WTC11 (cell line): ENCODE measurements at regions not wholly inside any gene's neighbourhood (a gene's known extent, or its start where the extent isn't known, plus 50 kb on each side); places are given as distances from the start of the nearest gene placed in this dataset.

ENCODE experiments used
- ATAC-seq: fragments of 200-7000 bp; cut with Tn5 transposase; 2 replicates; pipeline ENCODE4 v1.10.0; 2021; ENCODE audit warnings: mild to moderate bottlenecking, moderate library complexity
- CTCF ChIA-PET: fragments of 300-600 bp; sonication (Branson Sonifier 250); formaldehyde crosslinking; loops from one replicate; lab custom pipeline; 2021; ENCODE audit warnings: antibody characterized with exemption; lab: Charles Lee
- POLR2A ChIA-PET: fragments of 350-600 bp; sonication (Branson Sonifier 250); formaldehyde crosslinking; loops from one replicate; lab custom pipeline; 2021; ENCODE audit warnings: antibody characterized with exemption; lab: Charles Lee
- DNase-seq: peaks from one replicate; pipeline ENCODE4 v3.0.0; 2021; ENCODE audit warnings: low spot score
- H3K27ac Mint-ChIP-seq: 2 replicates; pipeline ENCODE4 v1.8.0; 2021; ENCODE audit warnings: mixed read lengths
- H3K27me3 Mint-ChIP-seq: 2 replicates; pipeline ENCODE4 v1.8.0; 2021; ENCODE audit warnings: low read depth, mild to moderate bottlenecking, moderate library complexity, mixed read lengths
- H3K36me3 Mint-ChIP-seq: 2 replicates; pipeline ENCODE4 v1.8.0; 2021; ENCODE audit warnings: mixed read lengths
- H3K4me1 Mint-ChIP-seq: 2 replicates; pipeline ENCODE4 v1.8.0; 2022; ENCODE audit warnings: mixed read lengths
- H3K4me3 Mint-ChIP-seq: 2 replicates; pipeline ENCODE4 v1.8.0; 2021; ENCODE audit warnings: mild to moderate bottlenecking, moderate library complexity, mixed read lengths
- H3K9me3 Mint-ChIP-seq: 2 replicates; pipeline ENCODE4 v1.8.0; 2021; ENCODE audit warnings: mixed read lengths
- AR ChIP-seq: fragments of 250-450 bp; sonication (Bioruptor Pico); IDR thresholded peaks from 2 replicates; pipeline ENCODE4 v1.9.0; 2021; ENCODE audit warnings: mild to moderate bottlenecking
- CREB1 ChIP-seq: sonication (generic); formaldehyde crosslinking; IDR thresholded peaks from 2 replicates; pipeline ENCODE4 v1.8.0; 2023; ENCODE audit warnings: mild to moderate bottlenecking, missing genetic modification reagents
- E2F4 ChIP-seq: sonication (generic); formaldehyde crosslinking; IDR thresholded peaks from 2 replicates; pipeline ENCODE4 v1.8.1; 2022; ENCODE audit warnings: low read depth, mild to moderate bottlenecking, moderate library complexity, missing genetic modification reagents, borderline replicate concordance
- ELF4 ChIP-seq: sonication (generic); formaldehyde crosslinking; IDR thresholded peaks from 2 replicates; pipeline ENCODE4 v1.8.1; 2022; ENCODE audit warnings: low read depth, mild to moderate bottlenecking, moderate library complexity, missing genetic modification reagents
- ERG ChIP-seq: fragments of 250-450 bp; sonication (Bioruptor Pico); IDR thresholded peaks from 2 replicates; pipeline ENCODE4 v1.8.0; 2021; ENCODE audit warnings: mild to moderate bottlenecking
- ESRRA ChIP-seq: sonication (generic); formaldehyde crosslinking; IDR thresholded peaks from 2 replicates; pipeline ENCODE4 v1.8.1; 2022; ENCODE audit warnings: mild to moderate bottlenecking, missing genetic modification reagents, borderline replicate concordance
- FOXK1 ChIP-seq: sonication (generic); formaldehyde crosslinking; IDR thresholded peaks from 2 replicates; pipeline ENCODE4 v1.8.0; 2022; ENCODE audit warnings: mild to moderate bottlenecking, moderate library complexity, missing genetic modification reagents
- FOXP1 ChIP-seq: sonication (generic); formaldehyde crosslinking; IDR thresholded peaks from 2 replicates; pipeline ENCODE4 v1.8.0; 2022; ENCODE audit warnings: missing genetic modification reagents, mild to moderate bottlenecking, moderate library complexity, borderline replicate concordance
- IRF2 ChIP-seq: sonication (generic); formaldehyde crosslinking; IDR thresholded peaks from 2 replicates; pipeline ENCODE4 v1.8.0; 2022; ENCODE audit warnings: low read depth, missing genetic modification reagents, borderline replicate concordance
- MYBL2 ChIP-seq: sonication (generic); formaldehyde crosslinking; IDR thresholded peaks from 2 replicates; pipeline ENCODE4 v1.8.1; 2023; ENCODE audit warnings: mild to moderate bottlenecking, moderate library complexity, missing genetic modification reagents
- OVOL2 ChIP-seq: fragments of 250-450 bp; sonication (Bioruptor Pico); IDR thresholded peaks from 2 replicates; pipeline ENCODE4 v1.9.0; 2021; ENCODE audit warnings: mild to moderate bottlenecking, borderline replicate concordance
- SMAD4 ChIP-seq: sonication (generic); formaldehyde crosslinking; IDR thresholded peaks from 2 replicates; pipeline ENCODE4 v1.8.0; 2022; ENCODE audit warnings: mild to moderate bottlenecking, missing genetic modification reagents
- SP1 ChIP-seq: sonication (generic); formaldehyde crosslinking; conservative IDR thresholded peaks from 2 replicates; pipeline ENCODE4 v1.8.1; 2022; ENCODE audit warnings: missing genetic modification reagents
- STAT6 ChIP-seq: sonication (generic); formaldehyde crosslinking; conservative IDR thresholded peaks from 2 replicates; pipeline ENCODE4 v1.8.1; 2023; ENCODE audit warnings: mild to moderate bottlenecking, low read depth, missing genetic modification reagents, moderate library complexity
- TCF7 ChIP-seq: sonication (generic); formaldehyde crosslinking; IDR thresholded peaks from 2 replicates; pipeline ENCODE4 v1.8.0; 2022; ENCODE audit warnings: mild to moderate bottlenecking, low read depth, missing genetic modification reagents, moderate library complexity
- TEAD1 ChIP-seq: sonication (generic); formaldehyde crosslinking; IDR thresholded peaks from 2 replicates; pipeline ENCODE4 v1.8.0; 2022; ENCODE audit warnings: mild to moderate bottlenecking, missing genetic modification reagents
- ZNF138 ChIP-seq: sonication (generic); formaldehyde crosslinking; conservative IDR thresholded peaks from 2 replicates; pipeline ENCODE4 v1.8.1; 2022; ENCODE audit warnings: mild to moderate bottlenecking, moderate library complexity, missing genetic modification reagents
- ZNF219 ChIP-seq: sonication (generic); formaldehyde crosslinking; IDR thresholded peaks from 2 replicates; pipeline ENCODE4 v1.8.0; 2023; ENCODE audit warnings: missing genetic modification reagents, mild to moderate bottlenecking, borderline replicate concordance
- ZNF263 ChIP-seq: sonication (generic); formaldehyde crosslinking; IDR thresholded peaks from 2 replicates; pipeline ENCODE4 v1.8.1; 2022; ENCODE audit warnings: low read depth, mild to moderate bottlenecking, moderate library complexity, missing genetic modification reagents
- ZNF317 ChIP-seq: sonication (generic); formaldehyde crosslinking; IDR thresholded peaks from 2 replicates; pipeline ENCODE4 v1.8.1; 2023; ENCODE audit warnings: low read depth, mild to moderate bottlenecking, moderate library complexity, missing genetic modification reagents, borderline replicate concordance
- ZNF416 ChIP-seq: fragments of 250-450 bp; sonication (Bioruptor Pico); IDR thresholded peaks from 2 replicates; pipeline ENCODE4 v1.9.0; 2021; ENCODE audit warnings: mild to moderate bottlenecking, inconsistent platforms
- ZNF512 ChIP-seq: sonication (generic); formaldehyde crosslinking; IDR thresholded peaks from 2 replicates; pipeline ENCODE4 v1.8.1; 2022; ENCODE audit warnings: missing genetic modification reagents, borderline replicate concordance

DNA sequence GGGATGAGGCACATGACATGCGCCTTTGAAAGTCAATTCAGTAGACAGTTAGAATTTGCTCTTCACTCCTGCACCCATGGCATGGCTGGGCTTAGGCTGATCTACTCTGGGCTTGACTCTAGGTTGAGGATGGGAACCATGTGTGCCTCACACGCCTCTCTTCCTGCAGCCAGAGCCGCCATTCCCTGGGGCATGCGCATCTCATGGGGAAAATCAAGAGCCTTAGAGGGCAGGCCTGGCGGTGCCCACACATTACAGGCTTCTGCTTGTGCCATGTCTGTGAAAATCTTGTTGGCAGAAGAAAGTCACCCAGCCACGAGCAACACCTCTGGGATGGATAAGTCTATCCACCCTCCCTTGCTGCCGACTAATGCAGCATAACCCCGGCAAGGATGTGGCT is 808.5 kb downstream of the CDH9 start (continued):
- TF ChIP-seq ELF4 (CRISPR knock-in tag), result no peak
- TF ChIP-seq SP1, result no peak
- TF ChIP-seq ZNF263, result no peak
- no peak for TF ChIP-seq CREB1 (CRISPR knock-in tag)
- no peak for TF ChIP-seq ZNF512 (CRISPR knock-in tag)
- no peak for TF ChIP-seq E2F4 (CRISPR knock-in tag)
- TF ChIP-seq SMAD4, result no peak
- no peak for TF ChIP-seq STAT6 (CRISPR knock-in tag)
- TF ChIP-seq AR (CRISPR knock-in tag), result no peak
- no peak for TF ChIP-seq MYBL2 (CRISPR knock-in tag)
- TF ChIP-seq ZNF219 (CRISPR knock-in tag), result no peak
- TF ChIP-seq IRF2 (CRISPR knock-in tag), result no peak
- TF ChIP-seq, all 79 proteins: peak for 0

GRCh38 chr5:26227245-26227644 is 811.1 kb downstream of the CDH9 start:
- no peaks in the 10 kb centered on the region for H3K4me1 Mint-ChIP-seq
- H3K27me3 Mint-ChIP-seq, result peaks cover 38% of the 10 kb centered on the region
- peaks cover 57% of the 10 kb centered on the region for H3K36me3 Mint-ChIP-seq
- CTCF ChIA-PET, result no interaction called here
- POLR2A ChIA-PET, result no interaction called here
- TF ChIP-seq FOXP1, result no peak
- TF ChIP-seq TCF7 (CRISPR knock-in tag), result no peak
- no peak for TF ChIP-seq FOXK1 (CRISPR knock-in tag)
- TF ChIP-seq ESRRA, result no peak
- TF ChIP-seq ZNF317, result no peak
- TF ChIP-seq TEAD1 (CRISPR knock-in tag), result no peak
- no peak for TF ChIP-seq ZNF512 (CRISPR knock-in tag)
- no peak for TF ChIP-seq ERG (CRISPR knock-in tag)
- no peak for TF ChIP-seq ZNF416 (CRISPR knock-in tag)
- no peak for TF ChIP-seq ZNF138 (CRISPR knock-in tag)
- no peak for TF ChIP-seq ZNF219 (CRISPR knock-in tag)
- TF ChIP-seq OVOL2 (CRISPR knock-in tag), result no peak
- DNase-seq (no peak), ATAC-seq (no peak)
- H3K4me3 Mint-ChIP-seq, result no peak overlapping the region
- H3K9me3 Mint-ChIP-seq, result peaks cover 77% of the 10 kb centered on the region
- H3K27ac Mint-ChIP-seq, result no peak overlapping the region
